ENCODE measurements at regions not wholly inside any gene's neighbourhood (a gene's known extent, or its start where the extent isn't known, plus 50 kb on each side); places are given as distances from the start of the nearest gene placed in this dataset.

DNA sequence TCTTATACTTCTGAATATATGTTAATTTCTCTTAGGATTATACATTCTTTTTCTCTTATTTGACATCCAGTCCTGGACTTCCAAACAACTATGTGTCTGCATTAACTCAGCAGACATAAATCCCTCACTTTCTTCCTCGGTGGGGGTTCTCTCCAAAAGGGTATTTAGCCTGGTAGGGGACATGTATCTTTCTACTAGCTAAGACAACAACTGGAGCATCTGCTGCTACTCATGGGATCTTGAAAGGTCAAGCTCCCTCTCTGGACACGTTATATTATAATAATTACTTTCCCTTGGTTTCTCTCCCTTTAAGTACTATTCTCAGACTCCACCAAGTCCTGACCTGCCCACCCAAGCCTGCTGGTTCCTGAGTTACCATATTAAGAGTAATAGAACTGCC, 983.7 kb upstream of the FLRT2 start:
- no peaks in the 10 kb centered on the region for H3K27me3 ChIP-seq
- no peak for TF ChIP-seq POLR2A (IDR thresholded peaks at IDR 0.05)
- TF ChIP-seq, protein P1, sequence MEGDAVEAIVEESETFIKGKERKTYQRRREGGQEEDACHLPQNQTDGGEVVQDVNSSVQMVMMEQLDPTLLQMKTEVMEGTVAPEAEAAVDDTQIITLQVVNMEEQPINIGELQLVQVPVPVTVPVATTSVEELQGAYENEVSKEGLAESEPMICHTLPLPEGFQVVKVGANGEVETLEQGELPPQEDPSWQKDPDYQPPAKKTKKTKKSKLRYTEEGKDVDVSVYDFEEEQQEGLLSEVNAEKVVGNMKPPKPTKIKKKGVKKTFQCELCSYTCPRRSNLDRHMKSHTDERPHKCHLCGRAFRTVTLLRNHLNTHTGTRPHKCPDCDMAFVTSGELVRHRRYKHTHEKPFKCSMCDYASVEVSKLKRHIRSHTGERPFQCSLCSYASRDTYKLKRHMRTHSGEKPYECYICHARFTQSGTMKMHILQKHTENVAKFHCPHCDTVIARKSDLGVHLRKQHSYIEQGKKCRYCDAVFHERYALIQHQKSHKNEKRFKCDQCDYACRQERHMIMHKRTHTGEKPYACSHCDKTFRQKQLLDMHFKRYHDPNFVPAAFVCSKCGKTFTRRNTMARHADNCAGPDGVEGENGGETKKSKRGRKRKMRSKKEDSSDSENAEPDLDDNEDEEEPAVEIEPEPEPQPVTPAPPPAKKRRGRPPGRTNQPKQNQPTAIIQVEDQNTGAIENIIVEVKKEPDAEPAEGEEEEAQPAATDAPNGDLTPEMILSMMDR (IDR thresholded peaks at IDR 0.05) = no peak
- intact Hi-C loops (cut with DNase I; ENCODE audit: low total_unique reads) = no loop called here
- WGBS, 2 donors (ENCODE audit: low coverage in 1 of 2) = 61% methylated on average over 2 of the region's 2 CpGs; no CpG with 5 or more reads in 1 of the 2 donors
- no peaks in the 10 kb centered on the region for H3K4me1 ChIP-seq
- no peak for DNase-seq
- H3K9me3 ChIP-seq = no peaks in the 10 kb centered on the region
- H3K4me3 ChIP-seq = no peak overlapping the region
- no peaks in the 10 kb centered on the region for H3K36me3 ChIP-seq
- in situ Hi-C loops (cut with MboI; ENCODE audit: low pct_ligation_motif_present in 1 of 4, low pct_unique_long_range_greater_than_20kb in 1 of 4, low sequenced_read_pairs in 3 of 4) = no loop called here
- H3K27ac ChIP-seq = no peak overlapping the region

DNA sequence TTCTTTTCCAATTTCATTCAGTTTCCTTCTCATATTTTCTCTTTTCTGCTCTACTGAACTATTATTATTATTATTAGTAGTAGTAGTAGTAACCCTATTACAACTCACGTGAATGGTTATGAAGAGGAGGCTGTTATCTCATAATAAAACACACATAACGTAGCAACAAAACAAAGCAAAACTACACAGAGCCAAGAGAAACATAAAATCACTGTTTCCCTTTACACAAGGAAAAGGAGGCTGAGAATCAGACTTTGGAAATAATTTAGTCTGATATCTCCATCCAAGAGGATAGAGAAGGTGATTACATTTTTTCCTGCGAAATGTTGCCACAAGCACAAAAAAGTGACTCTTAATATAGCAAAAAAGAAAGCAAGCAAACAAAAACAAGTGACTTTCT, 975.8 kb upstream of the FLRT2 start:
- 61 to 65% methylated on average over 3 of the region's 3 CpGs for WGBS, 2 donors (ENCODE audit: low coverage in 1 of 2)
- Histone ChIP-seq H3K27me3 (no peaks in the 10 kb centered on the region), H3K27ac (no peak overlapping the region), H3K36me3 (no peaks in the 10 kb centered on the region), H3K4me1 (no peaks in the 10 kb centered on the region), H3K4me3 (no peak overlapping the region), H3K9me3 (no peaks in the 10 kb centered on the region)
- no peak for TF ChIP-seq EP300 (IDR thresholded peaks at IDR 0.05; ENCODE audit: low read depth)
- in situ Hi-C loops (cut with MboI; ENCODE audit: low pct_ligation_motif_present in 1 of 4, low pct_unique_long_range_greater_than_20kb in 1 of 4, low sequenced_read_pairs in 3 of 4) (no loop called here), intact Hi-C loops (cut with DNase I; ENCODE audit: low total_unique reads) (no loop called here)
- DNase-seq = no peak

- no peaks in the 10 kb centered on the region for H3K36me3 ChIP-seq
- H3K9me3 ChIP-seq = no peaks in the 10 kb centered on the region
- no peaks in the 10 kb centered on the region for H3K4me1 ChIP-seq
- in situ Hi-C loops (cut with MboI; ENCODE audit: low pct_ligation_motif_present in 1 of 4, low pct_unique_long_range_greater_than_20kb in 1 of 4, low sequenced_read_pairs in 3 of 4) = no loop called here
- H3K27ac ChIP-seq = no peak overlapping the region
- DNase-seq = no peak
- no peaks in the 10 kb centered on the region for H3K27me3 ChIP-seq
- TF ChIP-seq POLR2A (IDR thresholded peaks at IDR 0.05) (no peak), EP300 (IDR thresholded peaks at IDR 0.05; ENCODE audit: low read depth) (no peak), POLR2AphosphoS5 (IDR thresholded peaks at IDR 0.05) (no peak)
- TF ChIP-seq, protein P1 (IDR thresholded peaks at IDR 0.05) = no peak
- intact Hi-C loops (cut with DNase I; ENCODE audit: low total_unique reads) = no loop called here
- WGBS, 2 donors (ENCODE audit: low coverage in 1 of 2) = 69 to 79% methylated on average over 2 of the region's 2 CpGs
- no peak overlapping the region for H3K4me3 ChIP-seq
Measured at GRCh38 chr14:84555493-84555892, 974.5 kb upstream of the FLRT2 start.

DNA sequence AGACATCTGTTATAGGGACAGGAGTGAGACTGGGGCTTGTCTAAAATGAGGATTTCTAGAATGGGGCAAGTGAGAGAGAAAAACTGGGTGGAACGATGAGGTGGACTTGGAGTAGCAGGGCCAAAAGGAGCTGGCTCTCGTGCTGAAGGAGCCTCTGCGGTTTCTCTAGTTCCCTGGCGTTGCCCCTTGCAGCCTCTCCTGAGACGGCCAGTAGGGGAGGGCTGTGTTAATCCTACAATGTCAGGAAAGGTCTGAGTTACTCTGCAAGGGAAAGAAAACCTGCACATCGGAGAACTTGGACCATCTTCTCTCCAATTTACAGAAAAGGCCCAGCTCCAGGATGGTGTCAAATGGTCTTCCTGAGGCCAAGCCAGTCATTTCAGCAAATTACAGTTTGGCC, 963.8 kb upstream of the FLRT2 start:
- H3K36me3 ChIP-seq = no peaks in the 10 kb centered on the region
- H3K27ac ChIP-seq = no peak overlapping the region
- H3K4me3 ChIP-seq = no peak overlapping the region
- H3K9me3 ChIP-seq = no peaks in the 10 kb centered on the region
- H3K27me3 ChIP-seq = no peaks in the 10 kb centered on the region
- H3K4me1 ChIP-seq = no peaks in the 10 kb centered on the region
- WGBS, 2 donors (ENCODE audit: low coverage in 1 of 2) = 54 to 83% methylated on average over 4 to 6 of the region's 6 CpGs
- in situ Hi-C loops (cut with MboI; ENCODE audit: low pct_ligation_motif_present in 1 of 4, low pct_unique_long_range_greater_than_20kb in 1 of 4, low sequenced_read_pairs in 3 of 4) (no loop called here), intact Hi-C loops (cut with DNase I; ENCODE audit: low total_unique reads) (no loop called here)
- TF ChIP-seq, protein P1 (IDR thresholded peaks at IDR 0.05) = no peak
- TF ChIP-seq POLR2AphosphoS5 (IDR thresholded peaks at IDR 0.05) (no peak), EP300 (IDR thresholded peaks at IDR 0.05; ENCODE audit: low read depth) (no peak), POLR2A (IDR thresholded peaks at IDR 0.05) (no peak)
- no peak for DNase-seq

GRCh38 chr14:84575681-84576080, 954.3 kb upstream of the FLRT2 start:
- TF ChIP-seq, protein P1 (IDR thresholded peaks at IDR 0.05) = no peak
- TF ChIP-seq POLR2AphosphoS5 (IDR thresholded peaks at IDR 0.05) (no peak), EP300 (IDR thresholded peaks at IDR 0.05; ENCODE audit: low read depth) (no peak), POLR2A (IDR thresholded peaks at IDR 0.05) (no peak)
- in situ Hi-C loops (cut with MboI; ENCODE audit: low pct_ligation_motif_present in 1 of 4, low pct_unique_long_range_greater_than_20kb in 1 of 4, low sequenced_read_pairs in 3 of 4) (no loop called here), intact Hi-C loops (cut with DNase I; ENCODE audit: low total_unique reads) (no loop called here)
- Histone ChIP-seq H3K4me3 (no peak overlapping the region), H3K9me3 (no peaks in the 10 kb centered on the region), H3K36me3 (no peaks in the 10 kb centered on the region), H3K27me3 (no peaks in the 10 kb centered on the region), H3K27ac (no peak overlapping the region), H3K4me1 (no peaks in the 10 kb centered on the region)
- DNase-seq = no peak

Data from transverse colon (tissue), 4 donors.